GM12865 (cell line): ENCODE measurements at regions not wholly inside any gene's neighbourhood (a gene's known extent, or its start where the extent isn't known, plus 50 kb on each side); places are given as distances from the start of the nearest gene placed in this dataset.

Experiments used
- DNase-seq: peaks from one replicate; pipeline ENCODE4 v3.0.0; 2010; ENCODE audit warnings: low read depth
- H3K4me3 ChIP-seq: 2 replicates; pipeline ENCODE4 v1.5.1; 2011; ENCODE audit warnings: mild to moderate bottlenecking, low read depth, low read length, control low read depth
- CTCF ChIP-seq: IDR thresholded peaks from 2 replicates; pipeline ENCODE4 v1.5.1; 2011; ENCODE audit warnings: low read length, control low read depth, low read depth, inconsistent platforms; ENCODE audit not compliant: insufficient read depth; ENCODE audit errors: missing control alignments

GRCh38 chr11:127332896-127333295 lies 332.3 kb upstream of the KIRREL3 start:
- no peak for DNase-seq
- no peak for TF ChIP-seq CTCF
- H3K4me3 ChIP-seq: no peak overlapping the region

GRCh38 chr11:127330044-127330443 lies 329.5 kb upstream of the KIRREL3 start:
- no peak for DNase-seq
- no peak overlapping the region for H3K4me3 ChIP-seq
- TF ChIP-seq CTCF: no peak

- no peak overlapping the region for H3K4me3 ChIP-seq
- no peak for DNase-seq
- TF ChIP-seq CTCF: no peak
These were observed 307.7 kb upstream of the KIRREL3 start for GRCh38 chr11:127308291-127308690.

DNA sequence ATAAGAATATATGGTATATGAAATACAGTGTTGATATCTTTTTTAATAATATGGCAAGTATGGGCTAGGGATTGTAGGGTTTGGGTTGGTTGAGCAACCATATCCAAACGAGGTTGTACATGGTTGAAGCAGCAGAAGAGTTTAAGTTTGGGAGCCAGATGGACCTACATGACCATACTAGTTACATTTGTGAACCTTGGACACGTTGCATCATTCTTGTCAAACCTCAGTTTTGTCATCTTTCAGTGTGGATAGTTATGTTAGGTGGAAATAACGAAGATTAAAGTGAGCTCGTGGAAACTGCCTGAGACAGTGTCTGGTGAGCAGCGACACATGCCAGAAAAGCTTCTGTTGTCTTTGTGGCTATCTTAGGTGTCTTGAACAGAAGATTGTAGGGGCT lies 307.1 kb upstream of the KIRREL3 start:
- no peak for DNase-seq
- no peak for TF ChIP-seq CTCF
- no peak overlapping the region for H3K4me3 ChIP-seq

- DNase-seq: no peak
- TF ChIP-seq CTCF: no peak
- H3K4me3 ChIP-seq: no peak overlapping the region
These were observed 304.1 kb upstream of the KIRREL3 start for GRCh38 chr11:127304634-127305033.

GRCh38 chr11:127288926-127289325 lies 288.4 kb upstream of the KIRREL3 start:
- no peak for TF ChIP-seq CTCF
- no peak for DNase-seq
- no peak overlapping the region for H3K4me3 ChIP-seq

- no peak for TF ChIP-seq CTCF
- no peak overlapping the region for H3K4me3 ChIP-seq
- DNase-seq: no peak
These were observed 281.0 kb upstream of the KIRREL3 start for GRCh38 chr11:127281534-127281933.
